ENCODE measurements at regions not wholly inside any gene's neighbourhood (a gene's known extent, or its start where the extent isn't known, plus 50 kb on each side); places are given as distances from the start of the nearest gene placed in this dataset.

DNA sequence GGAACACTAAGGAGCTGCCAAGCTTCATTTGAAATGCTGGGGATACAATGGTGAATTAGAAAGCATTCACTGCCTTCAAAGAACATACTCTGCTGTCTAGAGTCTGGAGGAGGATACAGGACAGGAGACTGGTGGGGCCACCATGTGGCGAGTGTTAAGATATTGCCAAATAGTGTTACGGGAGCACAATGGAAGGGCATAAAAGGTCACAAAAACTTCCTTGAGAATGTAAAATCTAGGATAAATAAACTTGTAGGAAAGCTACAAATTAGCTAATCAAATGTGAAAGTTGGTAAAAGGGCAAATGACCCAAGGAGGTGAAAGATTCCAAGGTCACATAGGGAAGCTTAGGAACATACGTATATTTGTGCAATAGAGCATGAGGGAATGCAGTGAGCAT, 271.7 kb downstream of the RFPL4B start:
- no peak for DNase-seq (ENCODE audit: low spot score)
- TF ChIP-seq, protein P1, sequence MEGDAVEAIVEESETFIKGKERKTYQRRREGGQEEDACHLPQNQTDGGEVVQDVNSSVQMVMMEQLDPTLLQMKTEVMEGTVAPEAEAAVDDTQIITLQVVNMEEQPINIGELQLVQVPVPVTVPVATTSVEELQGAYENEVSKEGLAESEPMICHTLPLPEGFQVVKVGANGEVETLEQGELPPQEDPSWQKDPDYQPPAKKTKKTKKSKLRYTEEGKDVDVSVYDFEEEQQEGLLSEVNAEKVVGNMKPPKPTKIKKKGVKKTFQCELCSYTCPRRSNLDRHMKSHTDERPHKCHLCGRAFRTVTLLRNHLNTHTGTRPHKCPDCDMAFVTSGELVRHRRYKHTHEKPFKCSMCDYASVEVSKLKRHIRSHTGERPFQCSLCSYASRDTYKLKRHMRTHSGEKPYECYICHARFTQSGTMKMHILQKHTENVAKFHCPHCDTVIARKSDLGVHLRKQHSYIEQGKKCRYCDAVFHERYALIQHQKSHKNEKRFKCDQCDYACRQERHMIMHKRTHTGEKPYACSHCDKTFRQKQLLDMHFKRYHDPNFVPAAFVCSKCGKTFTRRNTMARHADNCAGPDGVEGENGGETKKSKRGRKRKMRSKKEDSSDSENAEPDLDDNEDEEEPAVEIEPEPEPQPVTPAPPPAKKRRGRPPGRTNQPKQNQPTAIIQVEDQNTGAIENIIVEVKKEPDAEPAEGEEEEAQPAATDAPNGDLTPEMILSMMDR (IDR thresholded peaks at IDR 0.05; ENCODE audit: extremely low read depth, insufficient read depth, missing control alignments), result no peak
- in situ Hi-C loops (cut with MboI; ENCODE audit: low pct_unique_long_range_greater_than_20kb, low sequenced_read_pairs, unreplicated experiment), result no loop called here

DNA sequence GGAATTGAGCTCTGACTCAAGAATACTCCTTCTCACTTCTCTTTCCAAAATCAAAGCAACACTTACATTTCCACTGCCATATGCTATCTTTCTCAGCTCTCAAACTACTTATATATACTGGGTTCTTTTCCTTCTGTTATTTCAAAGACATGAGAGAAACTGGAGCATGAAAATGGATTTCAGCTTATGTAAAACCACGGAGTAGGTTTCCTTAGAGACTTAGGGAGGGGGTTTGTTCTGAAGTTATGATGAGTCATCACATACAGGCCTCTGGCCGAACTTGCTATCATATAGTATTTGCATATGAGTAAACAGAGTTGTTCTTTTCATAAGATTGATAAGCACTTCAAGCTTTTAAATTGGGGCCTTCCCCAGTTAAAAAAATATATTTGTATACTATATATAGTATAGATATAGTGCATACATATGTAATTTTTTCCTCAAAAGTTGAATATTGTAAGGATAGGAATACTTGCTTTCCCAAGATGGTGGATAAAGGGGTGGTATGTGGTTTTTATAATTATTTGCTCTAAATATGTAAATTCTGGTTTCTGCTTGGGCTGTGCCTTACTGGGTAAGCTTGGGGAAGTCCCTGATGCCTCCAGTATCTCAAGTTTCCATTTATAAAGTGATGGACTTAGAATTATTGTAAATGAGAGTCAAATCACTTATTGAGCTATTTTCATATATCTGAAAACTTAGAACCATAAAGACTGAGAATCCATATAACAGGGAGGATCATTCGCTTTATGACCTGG, 273.9 kb downstream of the RFPL4B start:
- in situ Hi-C loops (cut with MboI; ENCODE audit: low pct_unique_long_range_greater_than_20kb, low sequenced_read_pairs, unreplicated experiment), result no loop called here
- DNase-seq (ENCODE audit: low spot score), result no peak
- TF ChIP-seq, protein P1 (IDR thresholded peaks at IDR 0.05; ENCODE audit: extremely low read depth, insufficient read depth, missing control alignments), result no peak

DNA sequence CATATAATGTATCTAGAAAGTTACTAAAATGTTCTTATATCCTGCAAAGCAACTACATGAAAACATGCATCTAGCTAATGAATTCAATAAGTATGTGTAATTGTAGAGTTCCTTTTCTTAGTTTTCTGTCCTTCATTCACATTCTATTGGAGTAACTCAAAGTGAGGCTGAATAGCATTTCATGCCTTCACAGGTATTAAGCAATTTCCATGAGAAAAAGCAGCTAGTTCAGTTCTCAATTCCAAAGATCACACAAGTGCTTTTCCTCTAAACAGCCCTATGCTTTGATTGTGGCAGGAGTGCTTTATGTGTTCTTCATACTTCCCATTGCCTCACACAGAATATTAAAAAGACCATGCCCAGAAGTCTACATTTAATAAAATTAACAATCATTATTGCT, 274.9 kb downstream of the RFPL4B start:
- TF ChIP-seq, protein P1 (IDR thresholded peaks at IDR 0.05; ENCODE audit: extremely low read depth, insufficient read depth, missing control alignments), result no peak
- in situ Hi-C loops (cut with MboI; ENCODE audit: low pct_unique_long_range_greater_than_20kb, low sequenced_read_pairs, unreplicated experiment), result no loop called here

DNA sequence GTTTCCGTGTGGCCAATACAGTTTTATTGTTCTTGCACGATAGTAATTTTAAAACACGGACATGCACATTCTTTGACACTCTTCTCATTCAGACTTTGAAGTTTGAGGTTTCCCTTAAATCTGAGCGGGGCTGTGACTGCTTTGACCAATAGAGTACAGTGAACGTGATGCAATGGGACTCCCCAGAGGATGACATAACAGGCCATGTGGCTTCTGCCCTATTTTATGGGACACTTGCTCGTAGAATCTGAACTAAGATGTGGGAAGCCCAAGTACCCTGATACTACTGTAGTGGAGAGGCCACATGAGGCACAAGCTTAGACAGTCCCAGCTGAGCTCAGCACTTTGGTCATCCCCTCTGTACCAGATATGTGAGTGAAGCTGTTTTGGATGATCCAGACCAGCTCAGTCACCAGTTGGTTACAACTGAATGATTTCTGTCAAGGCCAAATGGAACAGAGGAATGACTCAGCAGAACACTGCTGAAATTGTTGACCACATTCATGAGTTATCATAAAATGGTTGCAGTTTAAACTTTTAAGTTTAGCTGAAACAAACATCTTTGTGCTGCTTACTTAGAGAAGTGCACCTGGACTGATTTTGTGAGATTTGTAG, 279.4 kb downstream of the RFPL4B start:
- DNase-seq (ENCODE audit: low spot score), result peak; percentile 12
- TF ChIP-seq, protein P1 (IDR thresholded peaks at IDR 0.05; ENCODE audit: extremely low read depth, insufficient read depth, missing control alignments), result no peak
- in situ Hi-C loops (cut with MboI; ENCODE audit: low pct_unique_long_range_greater_than_20kb, low sequenced_read_pairs, unreplicated experiment), result no loop called here

More for the DNA sequence above, 274.9 kb downstream of the RFPL4B start:
- DNase-seq (ENCODE audit: low spot score), result no peak

DNA sequence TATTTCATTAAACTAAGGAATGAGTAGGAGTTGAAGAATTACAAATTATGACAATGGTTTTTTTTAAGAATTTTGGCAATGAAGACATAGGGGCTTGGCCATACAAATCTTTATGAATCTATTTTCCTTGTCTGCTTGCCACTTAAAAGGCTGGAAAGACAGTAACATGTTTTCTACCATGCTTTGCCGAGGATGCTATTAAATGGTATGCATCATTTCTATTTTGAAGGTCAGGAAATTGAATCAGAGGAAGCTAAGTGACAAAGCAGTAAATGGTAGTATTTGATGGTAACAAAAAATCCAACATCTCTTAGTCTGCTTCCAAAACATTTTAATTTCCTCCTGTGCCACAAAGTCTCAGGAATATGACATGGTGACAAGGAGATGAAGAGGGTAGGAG, 287.2 kb downstream of the RFPL4B start:
- no peak for DNase-seq (ENCODE audit: low spot score)
- in situ Hi-C loops (cut with MboI; ENCODE audit: low pct_unique_long_range_greater_than_20kb, low sequenced_read_pairs, unreplicated experiment), result no loop called here
- TF ChIP-seq, protein P1 (IDR thresholded peaks at IDR 0.05; ENCODE audit: extremely low read depth, insufficient read depth, missing control alignments), result no peak

DNA sequence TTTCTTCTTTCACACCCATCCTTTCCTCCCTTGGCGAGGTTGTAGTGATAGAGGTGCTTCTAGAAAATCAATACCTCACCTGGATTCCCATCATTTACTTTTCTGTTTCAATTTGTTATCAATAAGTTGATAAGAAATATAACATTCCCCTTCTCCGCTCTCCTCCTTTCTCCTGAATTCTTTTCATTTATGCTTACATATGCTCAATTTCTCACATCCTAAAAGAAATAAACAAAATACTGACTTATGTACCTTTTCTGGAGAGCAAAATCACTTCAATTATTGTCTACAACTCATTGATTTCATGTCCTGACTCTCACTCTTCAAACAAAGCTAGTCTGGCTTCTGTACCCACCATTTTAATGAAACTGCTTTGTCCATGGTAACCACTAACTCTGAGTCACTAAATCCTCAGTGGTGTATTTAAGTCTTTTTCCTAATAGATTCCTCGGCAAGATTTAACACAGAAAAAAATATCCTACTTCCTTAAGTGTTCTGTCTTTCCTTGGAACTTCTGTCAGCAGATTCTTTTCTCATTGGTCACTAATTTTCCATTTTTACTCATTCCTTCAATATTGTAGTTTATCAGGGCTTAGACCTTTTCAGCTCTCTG, 289.6 kb downstream of the RFPL4B start:
- DNase-seq (ENCODE audit: low spot score), result no peak
- in situ Hi-C loops (cut with MboI; ENCODE audit: low pct_unique_long_range_greater_than_20kb, low sequenced_read_pairs, unreplicated experiment), result no loop called here

More for the DNA sequence above, 289.6 kb downstream of the RFPL4B start:
- TF ChIP-seq, protein P1 (IDR thresholded peaks at IDR 0.05; ENCODE audit: extremely low read depth, insufficient read depth, missing control alignments), result no peak
